ENCODE measurements at regions not wholly inside any gene's neighbourhood (a gene's known extent, or its start where the extent isn't known, plus 50 kb on each side); places are given as distances from the start of the nearest gene placed in this dataset.

- no peaks in the 10 kb centered on the region for H3K27me3 ChIP-seq
- H3K27ac ChIP-seq: no peak overlapping the region
- intact Hi-C loops (cut with DNase I; ENCODE audit: low total_unique reads): no loop called here
- WGBS, 5 donors: 95 to 97% (median 97%) methylated on average over 6 of the region's 6 CpGs
- no peak for DNase-seq
- no peak overlapping the region for H3K4me3 ChIP-seq
- no peaks in the 10 kb centered on the region for H3K36me3 ChIP-seq
- H3K9me3 ChIP-seq: no peaks in the 10 kb centered on the region
- TF ChIP-seq EP300 (IDR thresholded peaks at IDR 0.05) (no peak), CTCF (IDR thresholded peaks at IDR 0.05) (no peak), POLR2A (IDR thresholded peaks at IDR 0.05) (no peak)
- no peaks in the 10 kb centered on the region for H3K4me1 ChIP-seq
Observed at GRCh38 chr2:143977356-143977755, 542.6 kb downstream of the ZEB2 start.

- DNase-seq: no peak
- 78 to 90% (median 85%) methylated on average over 1 of the region's 1 CpG for WGBS, 5 donors
- TF ChIP-seq EP300 (IDR thresholded peaks at IDR 0.05) (no peak), CTCF (IDR thresholded peaks at IDR 0.05) (no peak), POLR2AphosphoS5 (IDR thresholded peaks at IDR 0.05) (no peak), POLR2A (IDR thresholded peaks at IDR 0.05) (no peak)
- Histone ChIP-seq H3K4me1 (no peaks in the 10 kb centered on the region), H3K4me3 (no peak overlapping the region), H3K27me3 (no peaks in the 10 kb centered on the region), H3K9me3 (no peaks in the 10 kb centered on the region), H3K27ac (no peak overlapping the region), H3K36me3 (no peaks in the 10 kb centered on the region)
- intact Hi-C loops (cut with DNase I; ENCODE audit: low total_unique reads): no loop called here
Observed at GRCh38 chr2:143975216-143975615, 544.7 kb downstream of the ZEB2 start.

- H3K9me3 ChIP-seq: no peaks in the 10 kb centered on the region
- TF ChIP-seq EP300 (IDR thresholded peaks at IDR 0.05): no peak
- no peak for TF ChIP-seq CTCF (IDR thresholded peaks at IDR 0.05)
- TF ChIP-seq POLR2A (IDR thresholded peaks at IDR 0.05): no peak
- TF ChIP-seq POLR2AphosphoS5 (IDR thresholded peaks at IDR 0.05): no peak
- no peak overlapping the region for H3K4me3 ChIP-seq
- no peaks in the 10 kb centered on the region for H3K36me3 ChIP-seq
- 87 to 100% (median 97%) methylated on average over 1 of the region's 1 CpG for WGBS, 5 donors
- H3K4me1 ChIP-seq: no peaks in the 10 kb centered on the region
- intact Hi-C loops (cut with DNase I; ENCODE audit: low total_unique reads): no loop called here
- no peak overlapping the region for H3K27ac ChIP-seq
- DNase-seq: no peak
- no peaks in the 10 kb centered on the region for H3K27me3 ChIP-seq
Observed at GRCh38 chr2:143974262-143974661, 545.7 kb downstream of the ZEB2 start.

- WGBS, 5 donors: 90 to 97% (median 95%) methylated on average over 2 of the region's 2 CpGs
- TF ChIP-seq POLR2A (IDR thresholded peaks at IDR 0.05): no peak
- no peak for TF ChIP-seq CTCF (IDR thresholded peaks at IDR 0.05)
- TF ChIP-seq EP300 (IDR thresholded peaks at IDR 0.05): no peak
- no peak for TF ChIP-seq POLR2AphosphoS5 (IDR thresholded peaks at IDR 0.05)
- Histone ChIP-seq H3K27me3 (no peaks in the 10 kb centered on the region), H3K4me3 (no peak overlapping the region), H3K4me1 (no peaks in the 10 kb centered on the region), H3K27ac (no peak overlapping the region), H3K36me3 (no peaks in the 10 kb centered on the region), H3K9me3 (no peaks in the 10 kb centered on the region)
- DNase-seq: no peak
- intact Hi-C loops (cut with DNase I; ENCODE audit: low total_unique reads): no loop called here
Observed at GRCh38 chr2:143968860-143969259, 551.1 kb downstream of the ZEB2 start.
